Karpas-422 (cell line): ENCODE measurements at regions not wholly inside any gene's neighbourhood (a gene's known extent, or its start where the extent isn't known, plus 50 kb on each side); places are given as distances from the start of the nearest gene placed in this dataset.
"Not testable (repeated sequence)": the region's sequence is repeated elsewhere in the genome, so short reads cannot be mapped to it uniquely, and the experiment has no call there.

Experiments used
- DNase-seq: peaks from one replicate; pipeline ENCODE4 v3.0.0-alpha.2; 2015
- H2AFZ ChIP-seq: fragments of 200-600 bp; sonication (generic); 2 replicates; pipeline ENCODE4 v1.6.1; 2014; ENCODE audit warnings: antibody characterized with exemption, low read length, mixed read lengths
- H3K27ac ChIP-seq: fragments of 200-600 bp; sonication (generic); 2 replicates; pipeline ENCODE4 v1.5.1; 2014; ENCODE audit warnings: mild to moderate bottlenecking, low read length, moderate library complexity
- H3K27me3 ChIP-seq: fragments of 200-600 bp; sonication (generic); 2 replicates; pipeline ENCODE4 v1.6.1; 2014; ENCODE audit warnings: low read length, mixed read lengths
- H3K36me3 ChIP-seq: fragments of 200-600 bp; sonication (generic); 2 replicates; pipeline ENCODE4 v1.6.1; 2014; ENCODE audit warnings: low read length, mixed read lengths; ENCODE audit not compliant: insufficient read depth
- H3K4me1 ChIP-seq: fragments of 200-600 bp; sonication (generic); 2 replicates; pipeline ENCODE4 v1.6.1; 2014; ENCODE audit warnings: mild to moderate bottlenecking, low read length, mixed read lengths
- H3K4me2 ChIP-seq: fragments of 200-600 bp; sonication (generic); 2 replicates; pipeline ENCODE4 v1.6.1; 2014; ENCODE audit warnings: low read length, low read depth, mild to moderate bottlenecking; ENCODE audit not compliant: poor library complexity, severe bottlenecking
- H3K4me3 ChIP-seq: fragments of 200-600 bp; sonication (generic); 2 replicates; pipeline ENCODE4 v1.5.1; 2014; ENCODE audit warnings: mild to moderate bottlenecking, antibody characterized with exemption, low read length, mixed read lengths
- H3K79me2 ChIP-seq: fragments of 200-600 bp; sonication (generic); 2 replicates; pipeline ENCODE4 v1.6.1; 2014; ENCODE audit warnings: mild to moderate bottlenecking, low read length, mixed read lengths
- H3K9ac ChIP-seq: fragments of 200-600 bp; sonication (generic); 2 replicates; pipeline ENCODE4 v1.6.0; 2014; ENCODE audit warnings: low read length
- H3K9me2 ChIP-seq: fragments of 200-600 bp; sonication (generic), shearing (Covaris generic); replicated peaks from 2 replicates; pipeline ENCODE4 v1.6.0; 2014; ENCODE audit warnings: mild to moderate bottlenecking, low read length, moderate library complexity; ENCODE audit not compliant: insufficient read depth
- H3K9me3 ChIP-seq: fragments of 300-700, 200-600 bp; sonication (generic); 2 replicates; pipeline ENCODE4 v1.6.1; 2014; ENCODE audit warnings: low read length, mixed read lengths
- H4K20me1 ChIP-seq: fragments of 200-600 bp; sonication (generic); 2 replicates; pipeline ENCODE4 v1.6.1; 2014; ENCODE audit warnings: mild to moderate bottlenecking, antibody characterized with exemption, low read length, low read depth; ENCODE audit not compliant: insufficient read depth

- no peaks in the 10 kb centered on the region for H4K20me1 ChIP-seq
- H3K36me3 ChIP-seq: no peaks in the 10 kb centered on the region
- no peaks in the 10 kb centered on the region for H3K9me3 ChIP-seq
- H3K79me2 ChIP-seq: no peaks in the 10 kb centered on the region
- H3K27ac ChIP-seq: no peak overlapping the region
- no peak overlapping the region for H3K4me2 ChIP-seq
- H3K27me3 ChIP-seq: no peaks in the 10 kb centered on the region
- DNase-seq: no peak
- no peak overlapping the region for H3K4me3 ChIP-seq
- H2AFZ ChIP-seq: no peak overlapping the region
- H3K9ac ChIP-seq: no peak overlapping the region
- no peaks in the 10 kb centered on the region for H3K9me2 ChIP-seq
- H3K4me1 ChIP-seq: no peaks in the 10 kb centered on the region
Measured at GRCh38 chr12:93231938-93232337, 145.8 kb upstream of the NUDT4 start.

GRCh38 chr12:93234641-93235040 is 143.1 kb upstream of the NUDT4 start:
- Histone ChIP-seq H3K4me1 (no peaks in the 10 kb centered on the region), H3K9ac (no peak overlapping the region), H3K27me3 (no peaks in the 10 kb centered on the region), H3K36me3 (no peaks in the 10 kb centered on the region), H4K20me1 (no peaks in the 10 kb centered on the region), H3K4me3 (no peak overlapping the region), H3K79me2 (no peaks in the 10 kb centered on the region), H3K9me2 (no peaks in the 10 kb centered on the region), H3K9me3 (no peaks in the 10 kb centered on the region), H3K27ac (no peak overlapping the region), H3K4me2 (no peak overlapping the region), H2AFZ (no peak overlapping the region)
- no peak for DNase-seq

GRCh38 chr12:93235881-93236280 is 141.8 kb upstream of the NUDT4 start:
- Histone ChIP-seq H3K4me3 (no peak overlapping the region), H3K27ac (no peak overlapping the region), H3K79me2 (no peaks in the 10 kb centered on the region), H3K9me3 (no peaks in the 10 kb centered on the region), H3K4me2 (no peak overlapping the region), H3K9ac (no peak overlapping the region), H4K20me1 (no peaks in the 10 kb centered on the region), H3K27me3 (no peaks in the 10 kb centered on the region), H2AFZ (no peak overlapping the region), H3K36me3 (no peaks in the 10 kb centered on the region), H3K4me1 (no peaks in the 10 kb centered on the region), H3K9me2 (no peaks in the 10 kb centered on the region)
- DNase-seq: no peak

GRCh38 chr12:93237235-93237915 is 140.3 kb upstream of the NUDT4 start:
- no peak overlapping the region for H2AFZ ChIP-seq
- no peak for DNase-seq

GRCh38 chr12:93238512-93239262 is 139.0 kb upstream of the NUDT4 start:
- not testable (repeated sequence) for H3K79me2 ChIP-seq, H3K9me2 ChIP-seq

More at GRCh38 chr12:93237235-93237915, 140.3 kb upstream of the NUDT4 start:
- Histone ChIP-seq H3K79me2 (no peaks in the 10 kb centered on the region), H3K4me2 (no peak overlapping the region), H3K27ac (no peak overlapping the region), H3K4me1 (no peaks in the 10 kb centered on the region), H3K4me3 (no peak overlapping the region), H3K36me3 (no peaks in the 10 kb centered on the region), H3K27me3 (no peaks in the 10 kb centered on the region), H3K9me2 (no peaks in the 10 kb centered on the region), H3K9ac (no peak overlapping the region), H3K9me3 (no peaks in the 10 kb centered on the region), H4K20me1 (no peaks in the 10 kb centered on the region)

GRCh38 chr12:93239789-93240188 is 137.9 kb upstream of the NUDT4 start:
- not testable (repeated sequence) for H3K9me2 ChIP-seq, H3K4me3 ChIP-seq, H4K20me1 ChIP-seq, H3K9ac ChIP-seq, H3K4me2 ChIP-seq, DNase-seq, H3K36me3 ChIP-seq, H3K4me1 ChIP-seq, H3K9me3 ChIP-seq, H3K27me3 ChIP-seq, H3K79me2 ChIP-seq, H3K27ac ChIP-seq, H2AFZ ChIP-seq

More at GRCh38 chr12:93238512-93239262, 139.0 kb upstream of the NUDT4 start:
- not testable (repeated sequence) for H4K20me1 ChIP-seq, H3K4me1 ChIP-seq, H3K4me2 ChIP-seq, H3K27me3 ChIP-seq, H3K9ac ChIP-seq, H2AFZ ChIP-seq, DNase-seq, H3K4me3 ChIP-seq, H3K27ac ChIP-seq, H3K9me3 ChIP-seq, H3K36me3 ChIP-seq

- H3K9me2 ChIP-seq: no peaks in the 10 kb centered on the region
- no peak overlapping the region for H3K27ac ChIP-seq
- H3K36me3 ChIP-seq: no peaks in the 10 kb centered on the region
- H4K20me1 ChIP-seq: no peaks in the 10 kb centered on the region
- no peaks in the 10 kb centered on the region for H3K79me2 ChIP-seq
- DNase-seq: no peak
- no peak overlapping the region for H3K9ac ChIP-seq
- no peak overlapping the region for H2AFZ ChIP-seq
- H3K4me3 ChIP-seq: no peak overlapping the region
- no peaks in the 10 kb centered on the region for H3K4me1 ChIP-seq
- H3K4me2 ChIP-seq: no peak overlapping the region
- no peaks in the 10 kb centered on the region for H3K27me3 ChIP-seq
- no peaks in the 10 kb centered on the region for H3K9me3 ChIP-seq
Measured at GRCh38 chr12:93242154-93242972, 135.4 kb upstream of the NUDT4 start.

- no peaks in the 10 kb centered on the region for H3K27me3 ChIP-seq
- no peak overlapping the region for H3K4me3 ChIP-seq
- no peaks in the 10 kb centered on the region for H3K4me1 ChIP-seq
- H3K4me2 ChIP-seq: no peak overlapping the region
- no peak overlapping the region for H3K9ac ChIP-seq
- H4K20me1 ChIP-seq: no peaks in the 10 kb centered on the region
- no peaks in the 10 kb centered on the region for H3K9me2 ChIP-seq
- H3K36me3 ChIP-seq: no peaks in the 10 kb centered on the region
- no peak overlapping the region for H2AFZ ChIP-seq
- H3K27ac ChIP-seq: no peak overlapping the region
- no peaks in the 10 kb centered on the region for H3K9me3 ChIP-seq
- H3K79me2 ChIP-seq: no peaks in the 10 kb centered on the region
- DNase-seq: no peak
Measured at GRCh38 chr12:93243382-93243688, 134.4 kb upstream of the NUDT4 start.
